Superior temporal gyrus (tissue), 1 donor: ENCODE measurements at regions not wholly inside any gene's neighbourhood (a gene's known extent, or its start where the extent isn't known, plus 50 kb on each side); places are given as distances from the start of the nearest gene placed in this dataset.
"Not testable (repeated sequence)": the region's sequence is repeated elsewhere in the genome, so short reads cannot be mapped to it uniquely, and the experiment has no call there.

Experiments
- DNase-seq: peaks from one replicate; pipeline ENCODE4 v3.0.0-alpha.2; 2016; ENCODE audit errors: extremely low spot score

- DNase-seq = peak; percentile 21
Measured at GRCh38 chr6:48613231-48613949, 502.4 kb upstream of the PTCHD4 start.

- no peak for DNase-seq
Measured at GRCh38 chr6:48611332-48611731, 500.3 kb upstream of the PTCHD4 start.

GRCh38 chr6:48610846-48611245, 499.8 kb upstream of the PTCHD4 start:
- no peak for DNase-seq

GRCh38 chr6:48606618-48607017, 495.6 kb upstream of the PTCHD4 start:
- no peak for DNase-seq

- no peak for DNase-seq
Measured at GRCh38 chr6:48597951-48598350, 487.0 kb upstream of the PTCHD4 start.

GRCh38 chr6:48596830-48597229, 485.8 kb upstream of the PTCHD4 start:
- no peak for DNase-seq

- DNase-seq = not testable (repeated sequence)
Measured at GRCh38 chr6:48591158-48591557, 480.2 kb upstream of the PTCHD4 start.

- DNase-seq = no peak
Measured at GRCh38 chr6:48584846-48585245, 473.8 kb upstream of the PTCHD4 start.

GRCh38 chr6:48570656-48571055, 459.7 kb upstream of the PTCHD4 start:
- DNase-seq = no peak

GRCh38 chr6:48568856-48569255, 457.9 kb upstream of the PTCHD4 start:
- no peak for DNase-seq

GRCh38 chr6:48567016-48567415, 456.0 kb upstream of the PTCHD4 start:
- DNase-seq = no peak

- DNase-seq = no peak
Measured at GRCh38 chr6:48564036-48564820, 453.2 kb upstream of the PTCHD4 start.

- no peak for DNase-seq
Measured at GRCh38 chr6:48563433-48563832, 452.4 kb upstream of the PTCHD4 start.

GRCh38 chr6:48560408-48560807, 449.4 kb upstream of the PTCHD4 start:
- DNase-seq = no peak

- no peak for DNase-seq
Measured at GRCh38 chr6:48553467-48554189, 442.6 kb upstream of the PTCHD4 start.

- no peak for DNase-seq
Measured at GRCh38 chr6:48552905-48553304, 441.9 kb upstream of the PTCHD4 start.

GRCh38 chr6:48550603-48551002, 439.6 kb upstream of the PTCHD4 start:
- DNase-seq = no peak

GRCh38 chr6:48542191-48542590, 431.2 kb upstream of the PTCHD4 start:
- DNase-seq = no peak

- DNase-seq = no peak
Measured at GRCh38 chr6:48541649-48542048, 430.7 kb upstream of the PTCHD4 start.

GRCh38 chr6:48535582-48536009, 424.6 kb upstream of the PTCHD4 start:
- DNase-seq = no peak

- DNase-seq = not testable (repeated sequence)
Measured at GRCh38 chr6:48530978-48531377, 420.0 kb upstream of the PTCHD4 start.

- no peak for DNase-seq
Measured at GRCh38 chr6:48525849-48526248, 414.9 kb upstream of the PTCHD4 start.

- no peak for DNase-seq
Measured at GRCh38 chr6:48520951-48521350, 410.0 kb upstream of the PTCHD4 start.
